H1 (cell line): ENCODE measurements at regions not wholly inside any gene's neighbourhood (a gene's known extent, or its start where the extent isn't known, plus 50 kb on each side); places are given as distances from the start of the nearest gene placed in this dataset.

Source experiments
- CTCF ChIA-PET: fragments of 300-600 bp; sonication (Branson Sonifier 250); formaldehyde crosslinking; loops from one replicate; lab custom pipeline; 2021; ENCODE audit not compliant: partially characterized antibody; lab: Charles Lee
- POLR2A ChIA-PET: fragments of 300-600 bp; sonication (Branson Sonifier 250); formaldehyde crosslinking; loops from one replicate; lab custom pipeline; 2021; ENCODE audit warnings: inconsistent platforms; ENCODE audit not compliant: partially characterized antibody; lab: Charles Lee
- DNase-seq, 2 experiments: peaks; one replicate each; pipeline versions ENCODE4 v3.0.0 to v3.0.0-alpha.2; 2010 to 2022; ENCODE audit warnings: low spot score in 2 of 2, low read depth in 1 of 2, mixed read lengths in 1 of 2
- FAIRE-seq: peaks from 2 replicates; lab custom pipeline; 2011; peaks lifted over from hg19 to GRCh38; lab: Jason Lieb, UNC
- H2AFZ ChIP-seq: 2 replicates; pipeline ENCODE4 v1.8.1; 2012; ENCODE audit warnings: low read length, inconsistent platforms
- H2AK5ac ChIP-seq: 2 replicates; pipeline ENCODE4 v1.6.1; 2013; ENCODE audit warnings: low read depth, low read length
- H2BK120ac ChIP-seq: replicated peaks from 2 replicates; pipeline ENCODE3; 2013; ENCODE audit warnings: low read depth, low read length, inconsistent platforms
- H2BK12ac ChIP-seq: 2 replicates; pipeline ENCODE4 v1.6.1; 2013; ENCODE audit warnings: low read depth, low read length
- H2BK15ac ChIP-seq: 2 replicates; pipeline ENCODE4 v1.6.1; 2013; ENCODE audit warnings: low read length
- H2BK20ac ChIP-seq: 2 replicates; pipeline ENCODE4 v1.6.1; 2013; ENCODE audit warnings: low read length
- H2BK5ac ChIP-seq: 2 replicates; pipeline ENCODE4 v1.6.1; 2013; ENCODE audit warnings: low read depth, low read length
- H3K14ac ChIP-seq: 2 replicates; pipeline ENCODE4 v1.6.1; 2013; ENCODE audit warnings: inconsistent platforms; ENCODE audit not compliant: insufficient read length
- H3K18ac ChIP-seq: 2 replicates; pipeline ENCODE4 v1.6.1; 2013; ENCODE audit warnings: low read length; ENCODE audit errors: extremely low read depth
- H3K23ac ChIP-seq: 2 replicates; pipeline ENCODE4 v1.6.1; 2013; ENCODE audit warnings: inconsistent platforms; ENCODE audit not compliant: insufficient read length
- H3K23me2 ChIP-seq: 2 replicates; pipeline ENCODE4 v1.6.1; 2013; ENCODE audit warnings: low read depth, low read length
- H3K27ac ChIP-seq: 2 replicates; pipeline ENCODE4 v1.6.1; 2011; ENCODE audit warnings: low read depth, low read length, inconsistent platforms
- H3K27me3 ChIP-seq, 4 experiments: replicated peaks in 1 of 4; 1 replicate in 1 of 4; 2 replicates in 3 of 4; pipeline versions ENCODE4 v1.6.1 to v1.8.1; 2011 to 2013; ENCODE audit warnings: low read length in 3 of 4, mild to moderate bottlenecking in 3 of 4, inconsistent platforms in 2 of 4, mixed read lengths in 2 of 4, moderate library complexity in 1 of 4; ENCODE audit not compliant: control insufficient read depth in 3 of 4, insufficient read depth in 3 of 4; ENCODE audit errors: extremely low read depth in 1 of 4
- H3K36me3 ChIP-seq, 4 experiments: 2 replicates each; pipeline versions ENCODE4 v1.6.1 to v1.8.1; 2011 to 2013; ENCODE audit warnings: mild to moderate bottlenecking in 4 of 4, low read length in 3 of 4, moderate library complexity in 2 of 4, control low read depth in 1 of 4, inconsistent platforms in 1 of 4; ENCODE audit not compliant: insufficient read depth in 4 of 4, control insufficient read depth in 2 of 4
- H3K4ac ChIP-seq: replicated peaks from 2 replicates; pipeline ENCODE3; 2013; ENCODE audit warnings: low read length, low read depth, mixed read lengths, inconsistent platforms; ENCODE audit not compliant: insufficient read length
- H3K4me1 ChIP-seq, 4 experiments: replicated peaks in 1 of 4; 1 replicate in 1 of 4; 2 replicates in 3 of 4; pipeline versions ENCODE4 v1.6.1 to v1.8.1; 2011 to 2013; ENCODE audit warnings: low read length in 3 of 4, inconsistent platforms in 2 of 4, mixed read lengths in 1 of 4; ENCODE audit not compliant: insufficient read depth in 4 of 4, control insufficient read depth in 3 of 4
- H3K4me2 ChIP-seq, 2 experiments: 2 replicates each; pipeline versions ENCODE4 v1.6.1 to v1.8.1; 2011 to 2013; ENCODE audit warnings: low read depth in 2 of 2, low read length in 2 of 2, control low read depth in 1 of 2, inconsistent platforms in 1 of 2, mild to moderate bottlenecking in 1 of 2; ENCODE audit not compliant: insufficient read depth in 1 of 2
- H3K4me3 ChIP-seq, 4 experiments: fragments of 200-600, 300-600 bp in 1 of 4; sonication (generic), shearing (Covaris generic), sonication (Bioruptor Twin) in 1 of 4; 2 replicates each; pipeline versions ENCODE4 v1.5.1 to v1.8.1; 2011 to 2016; ENCODE audit warnings: low read length in 4 of 4, low read depth in 3 of 4, control low read depth in 2 of 4, inconsistent platforms in 2 of 4, mild to moderate bottlenecking in 2 of 4, mixed read lengths in 1 of 4, moderate library complexity in 1 of 4; ENCODE audit not compliant: insufficient read depth in 2 of 4; ENCODE audit errors: extremely low read depth in 1 of 4
- H3K56ac ChIP-seq: replicated peaks from 2 replicates; pipeline ENCODE3; 2013; ENCODE audit warnings: low read depth, mild to moderate bottlenecking, mixed read lengths, low read length, inconsistent platforms; ENCODE audit not compliant: insufficient read length
- H3K79me1 ChIP-seq: 2 replicates; pipeline ENCODE4 v1.6.1; 2013; ENCODE audit warnings: low read depth, low read length, control low read depth
- H3K79me2 ChIP-seq, 2 experiments: 2 replicates each; pipeline versions ENCODE4 v1.6.1 to v1.8.1; 2012 to 2013; ENCODE audit warnings: low read length in 2 of 2, mild to moderate bottlenecking in 2 of 2, inconsistent platforms in 1 of 2; ENCODE audit not compliant: insufficient read depth in 2 of 2, control insufficient read depth in 1 of 2
- H3K9ac ChIP-seq, 4 experiments: replicated peaks in 1 of 4; 1 replicate in 1 of 4; 2 replicates in 3 of 4; pipeline versions ENCODE4 v1.6.1 to v1.8.1; 2011 to 2013; ENCODE audit warnings: low read depth in 3 of 4, low read length in 3 of 4, control low read depth in 2 of 4, mild to moderate bottlenecking in 2 of 4, moderate library complexity in 2 of 4, inconsistent platforms in 1 of 4; ENCODE audit errors: extremely low read depth in 1 of 4
- H3K9me3 ChIP-seq, 2 experiments: 2 replicates each; pipeline versions ENCODE4 v1.6.1 to v1.8.1; 2012 to 2013; ENCODE audit warnings: mild to moderate bottlenecking in 2 of 2, moderate library complexity in 2 of 2, control low read depth in 1 of 2, inconsistent platforms in 1 of 2, low read depth in 1 of 2, low read length in 1 of 2, mixed read lengths in 1 of 2; ENCODE audit not compliant: insufficient read depth in 2 of 2
- H4K20me1 ChIP-seq, 2 experiments: replicated peaks in 1 of 2; 2 replicates each; pipeline versions ENCODE3 to v1.8.1; 2011 to 2013; ENCODE audit warnings: inconsistent platforms in 2 of 2, low read length in 2 of 2, mild to moderate bottlenecking in 1 of 2; ENCODE audit not compliant: insufficient read depth in 2 of 2, control insufficient read depth in 1 of 2
- H4K5ac ChIP-seq: 2 replicates; pipeline ENCODE4 v1.6.1; 2013; ENCODE audit warnings: low read length, low read depth, mixed read lengths, inconsistent platforms; ENCODE audit not compliant: insufficient read length
- H4K8ac ChIP-seq: 2 replicates; pipeline ENCODE4 v1.8.0; 2013; ENCODE audit warnings: mild to moderate bottlenecking, moderate library complexity, low read length, inconsistent platforms; ENCODE audit not compliant: insufficient read depth; ENCODE audit errors: extremely low read depth
- H4K91ac ChIP-seq: replicated peaks from 2 replicates; pipeline ENCODE3; 2013; ENCODE audit warnings: low read length, mixed read lengths, inconsistent platforms; ENCODE audit not compliant: insufficient read length
- CTBP2 ChIP-seq: IDR thresholded peaks from 2 replicates; pipeline ENCODE4 v1.7.0; 2011; ENCODE audit warnings: borderline replicate concordance, mild to moderate bottlenecking, moderate library complexity, mixed read lengths, low read length; ENCODE audit not compliant: insufficient read depth, insufficient read length
- EGR1 ChIP-seq: IDR thresholded peaks from 2 replicates; pipeline ENCODE4 v1.6.1; 2011; ENCODE audit warnings: low read depth, low read length, borderline replicate concordance
- HDAC6 ChIP-seq: IDR thresholded peaks from one replicate; pipeline ENCODE4 v1.7.1; 2012; ENCODE audit warnings: low read depth, mild to moderate bottlenecking, inconsistent platforms, low read length, moderate library complexity
- JUND ChIP-seq: IDR thresholded peaks from 2 replicates; pipeline ENCODE4 v1.6.1; 2011; ENCODE audit warnings: mild to moderate bottlenecking, improper control_type of control experiment, low read length
- NRF1 ChIP-seq: IDR thresholded peaks from 2 replicates; pipeline ENCODE4 v1.6.1; 2011; ENCODE audit warnings: mild to moderate bottlenecking, low read depth, low read length, improper control_type of control experiment
- RBBP5 ChIP-seq: IDR thresholded peaks from 2 replicates; pipeline ENCODE4 v1.7.1; 2012; ENCODE audit warnings: low read depth, mild to moderate bottlenecking, inconsistent platforms, low read length, moderate library complexity, borderline replicate concordance
- SIX5 ChIP-seq: IDR thresholded peaks from 2 replicates; pipeline ENCODE4 v1.6.1; 2011; ENCODE audit warnings: mild to moderate bottlenecking, low read depth, low read length
- SP2 ChIP-seq: IDR thresholded peaks from 2 replicates; pipeline ENCODE4 v1.6.1; 2012; ENCODE audit warnings: mild to moderate bottlenecking, low read length, inconsistent platforms
- TBP ChIP-seq: IDR thresholded peaks from 2 replicates; pipeline ENCODE4 v1.6.1; 2011; ENCODE audit warnings: low read depth, low read length, improper control_type of control experiment
- TCF12 ChIP-seq: IDR thresholded peaks from 2 replicates; pipeline ENCODE4 v1.6.1; 2011; ENCODE audit warnings: low read depth, mild to moderate bottlenecking, low read length
- WGBS, 2 experiments: shearing (Covaris generic) in 1 of 2; methylation state at CpG; one replicate each; pipeline versions ENCODE4 v1.1.6 to v1.1.7; 2013 to 2015; ENCODE audit warnings: low lambda C conversion rate in 2 of 2, mixed read lengths in 2 of 2, inconsistent platforms in 1 of 2, low coverage in 1 of 2, missing lambda C conversion rate in 1 of 2; ENCODE audit not compliant: insufficient replicate concordance in 2 of 2, insufficient coverage in 1 of 2, insufficient read length in 1 of 2; ENCODE audit errors: extremely low coverage in 1 of 2, missing lambda C conversion rate in 1 of 2; 5-methylcytosine and 5-hydroxymethylcytosine counted together
- TF ChIP-seq, protein P1 (sequence below): IDR thresholded peaks from 2 replicates; pipeline ENCODE4 v1.6.1; 2012; ENCODE audit warnings: low read length, inconsistent platforms
- TF ChIP-seq, protein P2 (sequence below): IDR thresholded peaks from 2 replicates; pipeline ENCODE4 v1.6.1; 2011; ENCODE audit warnings: low read depth, mild to moderate bottlenecking, low read length; ENCODE audit not compliant: insufficient read depth
- TF ChIP-seq, protein P3 (sequence below): IDR thresholded peaks from 2 replicates; pipeline ENCODE4 v1.6.1; 2012; ENCODE audit warnings: inconsistent platforms

DNA sequence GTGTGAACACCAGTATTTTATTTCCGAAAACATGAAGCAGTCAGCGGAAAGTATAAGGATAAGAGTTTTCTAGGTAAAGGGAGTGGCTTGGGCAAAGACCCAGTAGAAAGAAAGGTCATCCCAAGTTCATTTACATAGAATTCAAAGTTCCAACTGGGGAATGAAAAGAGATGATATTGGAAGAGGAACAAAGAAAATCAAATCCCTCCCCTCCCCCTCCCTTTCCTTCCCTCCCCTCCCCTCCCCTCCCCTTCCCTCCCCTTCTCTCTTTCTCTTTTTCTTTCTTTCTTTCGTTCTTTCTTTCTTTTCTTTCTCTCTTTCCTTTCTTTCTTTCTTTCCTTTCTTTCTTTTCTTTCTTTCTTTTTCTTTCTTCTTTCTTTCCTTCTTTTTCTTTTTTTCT is 675.7 kb upstream of the NRXN1 start:
- Histone ChIP-seq H3K56ac (no peak overlapping the region), H3K18ac (no peak overlapping the region), H3K27me3 (no peaks in the 10 kb centered on the region), H3K14ac (no peak overlapping the region), H2BK5ac (no peak overlapping the region), H3K23me2 (no peaks in the 10 kb centered on the region), H3K9ac (no peak overlapping the region), H3K79me1 (no peaks in the 10 kb centered on the region), H2BK120ac (no peak overlapping the region), H4K8ac (no peak overlapping the region), H4K5ac (no peak overlapping the region), H3K79me2 (no peaks in the 10 kb centered on the region), H2AFZ (no peak overlapping the region), H4K20me1 (no peaks in the 10 kb centered on the region), H2BK12ac (no peak overlapping the region), H3K36me3 (no peaks in the 10 kb centered on the region), H3K4ac (no peak overlapping the region), H3K9me3 (no peaks in the 10 kb centered on the region), H2BK15ac (no peak overlapping the region), H3K4me1 (peaks cover 0 to 2% (median 0%) of the 10 kb centered on the region in 4 experiments; a peak in 1 of 7 replicates), H3K4me2 (no peak overlapping the region), H3K23ac (no peak overlapping the region), H3K4me3 (no peak overlapping the region), H3K27ac (no peak overlapping the region), H2BK20ac (no peak overlapping the region), H2AK5ac (no peak overlapping the region), H4K91ac (no peak overlapping the region)
- FAIRE-seq (no peak), DNase-seq (no peak)
- CTCF ChIA-PET = interaction anchor here (0.5 to 2.0 kb wide), 2 partner anchors 88 to 164 kb away, joined by 3 to 5 read pairs; no protein-coding TSS in a partner anchor
- 96% methylated on average over 2 of the region's 3 CpGs; no CpG with 5 or more reads in 1 of the 2 experiments for WGBS, 2 experiments
- POLR2A ChIA-PET = no interaction called here
- TF ChIP-seq HDAC6 (no peak), SIX5 (no peak), NRF1 (no peak), JUND (no peak), CTBP2 (no peak), EGR1 (no peak), RBBP5 (no peak), TCF12 (no peak), TBP (no peak), SP2 (no peak)
- TF ChIP-seq, protein P1, sequence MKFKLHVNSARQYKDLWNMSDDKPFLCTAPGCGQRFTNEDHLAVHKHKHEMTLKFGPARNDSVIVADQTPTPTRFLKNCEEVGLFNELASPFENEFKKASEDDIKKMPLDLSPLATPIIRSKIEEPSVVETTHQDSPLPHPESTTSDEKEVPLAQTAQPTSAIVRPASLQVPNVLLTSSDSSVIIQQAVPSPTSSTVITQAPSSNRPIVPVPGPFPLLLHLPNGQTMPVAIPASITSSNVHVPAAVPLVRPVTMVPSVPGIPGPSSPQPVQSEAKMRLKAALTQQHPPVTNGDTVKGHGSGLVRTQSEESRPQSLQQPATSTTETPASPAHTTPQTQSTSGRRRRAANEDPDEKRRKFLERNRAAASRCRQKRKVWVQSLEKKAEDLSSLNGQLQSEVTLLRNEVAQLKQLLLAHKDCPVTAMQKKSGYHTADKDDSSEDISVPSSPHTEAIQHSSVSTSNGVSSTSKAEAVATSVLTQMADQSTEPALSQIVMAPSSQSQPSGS = no peak
- TF ChIP-seq, protein P2, sequence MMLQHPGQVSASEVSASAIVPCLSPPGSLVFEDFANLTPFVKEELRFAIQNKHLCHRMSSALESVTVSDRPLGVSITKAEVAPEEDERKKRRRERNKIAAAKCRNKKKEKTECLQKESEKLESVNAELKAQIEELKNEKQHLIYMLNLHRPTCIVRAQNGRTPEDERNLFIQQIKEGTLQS = no peak
- TF ChIP-seq, protein P3, sequence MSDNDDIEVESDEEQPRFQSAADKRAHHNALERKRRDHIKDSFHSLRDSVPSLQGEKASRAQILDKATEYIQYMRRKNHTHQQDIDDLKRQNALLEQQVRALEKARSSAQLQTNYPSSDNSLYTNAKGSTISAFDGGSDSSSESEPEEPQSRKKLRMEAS = no peak
